GM12873 (cell line): ENCODE measurements at regions not wholly inside any gene's neighbourhood (a gene's known extent, or its start where the extent isn't known, plus 50 kb on each side); places are given as distances from the start of the nearest gene placed in this dataset.

Source experiments
- CTCF ChIP-seq: IDR thresholded peaks from 2 replicates; pipeline ENCODE4 v1.5.1; 2012; ENCODE audit warnings: low read depth, mild to moderate bottlenecking, moderate library complexity, low read length, control low read depth; ENCODE audit not compliant: insufficient read depth; ENCODE audit errors: missing control alignments

- no peak for TF ChIP-seq CTCF
Measured at GRCh38 chr20:17100506-17100905, 126.3 kb upstream of the PCSK2 start.

GRCh38 chr20:17107127-17107526, 119.7 kb upstream of the PCSK2 start:
- TF ChIP-seq CTCF, result no peak

- no peak for TF ChIP-seq CTCF
Measured at GRCh38 chr20:17108896-17109295, 117.9 kb upstream of the PCSK2 start.

GRCh38 chr20:17109307-17109706, 117.5 kb upstream of the PCSK2 start:
- no peak for TF ChIP-seq CTCF

- TF ChIP-seq CTCF, result no peak
Measured at GRCh38 chr20:17128206-17128605, 98.6 kb upstream of the PCSK2 start.

- TF ChIP-seq CTCF, result no peak
Measured at GRCh38 chr20:17129089-17129488, 97.8 kb upstream of the PCSK2 start.

GRCh38 chr20:17137692-17138091, 89.1 kb upstream of the PCSK2 start:
- no peak for TF ChIP-seq CTCF

GRCh38 chr20:17138237-17138636, 88.6 kb upstream of the PCSK2 start:
- TF ChIP-seq CTCF, result no peak
